ENCODE measurements at regions not wholly inside any gene's neighbourhood (a gene's known extent, or its start where the extent isn't known, plus 50 kb on each side); places are given as distances from the start of the nearest gene placed in this dataset.

DNA sequence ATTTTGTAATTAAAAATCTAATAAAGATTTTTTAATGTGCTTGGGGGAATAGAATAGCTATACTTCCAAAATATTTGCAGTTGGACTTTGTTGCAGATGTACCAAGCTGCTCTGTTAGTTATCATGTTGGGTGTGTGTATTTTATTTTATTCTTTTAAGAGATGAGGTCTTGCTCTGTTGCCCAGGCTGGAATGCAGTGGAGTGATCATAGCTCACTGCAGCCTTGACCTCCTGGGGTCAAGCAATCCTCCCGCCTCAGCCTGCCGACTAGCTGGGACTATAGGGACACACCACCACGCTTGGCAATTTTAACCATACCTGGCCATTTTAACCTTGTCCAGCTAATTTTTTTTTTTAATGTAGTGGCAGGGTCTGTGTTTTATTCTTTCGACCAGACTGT lies 54.7 kb upstream of the MAP1LC3B2 start:
- H3K27ac ChIP-seq (ENCODE audit: insufficient read depth, low read length): no peak overlapping the region
- WGBS, 2 experiments (ENCODE audit: extremely low coverage in 2 of 2, insufficient read length in 1 of 2): no CpG with 5 or more reads among the region's 4 CpGs
- H3K27me3 ChIP-seq (ENCODE audit: control insufficient read depth, insufficient read depth, low read length): no peaks in the 10 kb centered on the region
- DNase-seq: no peak
- ChIA-PET CTCF (no interaction called here), POLR2A (ENCODE audit: unreplicated experiment) (no interaction called here)
- H3K14ac ChIP-seq (replicated peaks; ENCODE audit: low read depth, low read length): no peak overlapping the region
- no peak for ATAC-seq (ENCODE audit: low read depth)
- H2BK15ac ChIP-seq (ENCODE audit: low read depth, low read length): no peak overlapping the region
- no peak overlapping the region for H3K18ac ChIP-seq (ENCODE audit: low read depth, low read length)
- in situ Hi-C loops (cut with MboI; ENCODE audit: low sequenced_read_pairs): no loop called here
- intact Hi-C loops (cut with micrococcal nuclease): no loop called here
- no peaks in the 10 kb centered on the region for H3K79me1 ChIP-seq (ENCODE audit: low read depth in 1 of 2, low read length in 2 of 2)
- H3K4me1 ChIP-seq (ENCODE audit: control insufficient read depth, insufficient read depth, low read length): no peaks in the 10 kb centered on the region
- no peak overlapping the region for H3K4me3 ChIP-seq (ENCODE audit: insufficient read depth, low read depth, low read length)
- no TSS peak for BruUV-seq (replicated peaks)
- H2BK120ac ChIP-seq (ENCODE audit: low read depth, low read length): no peak overlapping the region
- peaks cover 3% of the 10 kb centered on the region; the same call in 1 of the 2 replicates for H3K9me1 ChIP-seq (ENCODE audit: insufficient read depth, low read length)
- no peak overlapping the region for H4K5ac ChIP-seq (ENCODE audit: low read depth, low read length)
- H3K9ac ChIP-seq (ENCODE audit: low read depth, low read length): no peak overlapping the region
- dilution Hi-C loops (cut with HindIII; ENCODE audit: low sequenced_read_pairs, unreplicated experiment): no loop called here
- no peak overlapping the region for H2BK20ac ChIP-seq (ENCODE audit: low read depth, low read length)
- H4K8ac ChIP-seq (ENCODE audit: low read depth in 2 of 2, low read length in 2 of 2): no peak overlapping the region
- H2AK5ac ChIP-seq (ENCODE audit: low read depth, low read length): no peak overlapping the region
- no peak overlapping the region for H3K4me2 ChIP-seq (ENCODE audit: low read depth, low read length)
- H2AK9ac ChIP-seq (replicated peaks; ENCODE audit: low read depth, low read length, poor library complexity): no peak overlapping the region
- no peak for TF ChIP-seq ELK1 (IDR thresholded peaks at IDR 0.05; ENCODE audit: borderline replicate concordance, low read depth, low read length)
- no peaks in the 10 kb centered on the region for H3K36me3 ChIP-seq (ENCODE audit: control insufficient read depth, insufficient read depth, low read length)
- H2BK5ac ChIP-seq (ENCODE audit: low read depth, low read length, poor library complexity, severe bottlenecking): no peak overlapping the region
- no peak overlapping the region for H2AFZ ChIP-seq (replicated peaks; ENCODE audit: low read length, poor library complexity)
- H4K20me1 ChIP-seq (ENCODE audit: insufficient read depth, low read length): no peaks in the 10 kb centered on the region
- no peak overlapping the region for H4K91ac ChIP-seq (ENCODE audit: insufficient read depth, low read depth, low read length)
- no peaks in the 10 kb centered on the region for H3K9me3 ChIP-seq (ENCODE audit: control insufficient read depth, insufficient read depth, low read length)
- H3K23ac ChIP-seq (ENCODE audit: low read depth, low read length): no peak overlapping the region
- H3K4ac ChIP-seq (ENCODE audit: low read depth, low read length): no peak overlapping the region
- H3K56ac ChIP-seq (ENCODE audit: extremely low read depth, insufficient read depth, low read length): no peak overlapping the region

All from IMR-90 (cell line).